COR-L47 (cell line): ENCODE measurements at regions not wholly inside any gene's neighbourhood (a gene's known extent, or its start where the extent isn't known, plus 50 kb on each side); places are given as distances from the start of the nearest gene placed in this dataset.
"Not testable (repeated sequence)": the region's sequence is repeated elsewhere in the genome, so short reads cannot be mapped to it uniquely, and the experiment has no call there.

ENCODE experiments used
- DNase-seq: peaks from one replicate; lab custom pipeline; 2025; lab: John Stamatoyannopoulos, UW

DNA sequence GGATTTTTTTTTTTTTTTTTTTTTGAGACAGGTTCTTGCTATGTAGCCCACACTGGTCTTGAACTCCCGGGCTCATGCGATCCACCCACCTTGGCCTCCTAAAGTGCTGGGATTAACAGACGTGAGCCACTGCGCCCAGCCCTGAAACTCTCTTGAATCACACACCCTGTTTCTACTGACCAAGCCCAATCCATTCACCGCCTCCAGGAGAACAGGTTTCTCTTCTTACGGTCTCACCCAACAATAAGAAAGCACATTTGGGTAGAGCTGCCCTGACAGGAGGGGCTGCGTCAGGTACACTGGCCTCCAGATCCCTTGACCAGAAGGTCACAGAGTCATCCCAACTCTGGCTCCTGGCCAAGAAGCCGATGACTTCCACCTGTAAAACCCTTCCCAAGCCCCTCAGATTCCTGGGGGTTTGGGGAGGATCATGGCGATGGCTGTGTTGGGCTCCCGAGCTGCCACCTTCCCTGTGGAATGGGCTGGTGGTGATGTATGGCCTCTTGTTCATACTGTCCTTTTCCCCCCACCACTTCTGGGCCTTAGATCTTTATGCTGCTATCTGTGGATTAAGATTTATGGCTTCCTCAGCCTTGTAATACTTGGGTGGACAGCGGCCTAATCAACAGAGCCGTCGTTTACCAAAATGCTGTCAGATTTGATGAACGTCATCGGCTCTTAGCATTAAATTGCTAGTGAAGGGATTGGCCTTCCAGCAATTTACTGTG is 89.1 kb downstream of the KATNIP start:
- DNase-seq, result no peak

DNA sequence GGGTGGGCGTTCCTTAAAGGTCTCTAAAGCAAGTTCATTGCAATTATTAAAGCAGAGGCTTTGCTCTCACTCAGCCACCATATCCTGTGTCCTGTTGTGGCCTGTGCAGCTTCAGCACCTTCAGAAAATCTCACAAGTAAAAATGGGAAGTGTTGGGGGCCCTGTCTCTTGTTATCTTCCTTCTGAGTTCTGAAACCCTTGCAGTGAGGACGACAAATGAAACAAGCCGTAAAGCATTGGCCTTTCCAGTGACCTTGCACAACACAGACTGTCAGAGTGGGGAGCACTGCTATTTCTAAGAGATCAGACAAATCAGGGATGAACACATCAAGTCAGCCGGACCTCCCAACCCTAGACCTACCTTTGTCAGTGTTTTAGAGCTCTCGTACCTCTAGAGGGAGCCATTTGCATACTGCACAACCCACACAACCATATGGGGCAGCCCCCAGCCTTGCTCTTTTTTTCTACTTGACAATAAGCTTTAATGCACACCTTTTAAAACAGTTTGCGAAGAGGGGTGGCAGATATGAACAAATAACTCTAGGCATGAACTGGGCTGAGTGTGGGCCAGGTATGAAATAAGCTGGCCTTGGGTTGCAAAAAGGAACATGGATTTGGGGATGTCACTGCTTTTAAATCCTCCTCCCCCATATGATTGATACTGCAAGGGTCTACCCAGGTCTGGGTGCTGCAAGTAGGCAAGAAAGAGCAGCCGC is 89.8 kb downstream of the KATNIP start:
- peak; percentile 54 for DNase-seq

DNA sequence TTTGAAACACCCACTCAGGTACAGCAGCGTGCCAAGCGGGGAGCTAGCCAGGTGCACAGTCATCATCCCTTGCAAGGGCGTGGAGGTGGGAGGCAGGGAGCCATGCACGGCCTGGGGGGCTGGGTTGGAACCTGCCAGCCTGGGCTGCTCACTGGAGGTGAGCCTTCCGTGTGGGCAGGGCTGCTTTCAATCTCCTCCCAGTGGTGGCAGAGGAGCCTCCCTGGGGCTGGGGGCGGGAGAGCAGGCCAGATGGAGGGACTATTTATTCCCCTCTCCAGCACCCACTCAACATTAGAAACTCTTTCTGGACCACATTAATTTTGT is 90.3 kb downstream of the KATNIP start:
- DNase-seq, result peak; percentile 50

GRCh38 chr16:27641260-27641659 is 91.3 kb downstream of the KATNIP start:
- DNase-seq, result no peak

DNA sequence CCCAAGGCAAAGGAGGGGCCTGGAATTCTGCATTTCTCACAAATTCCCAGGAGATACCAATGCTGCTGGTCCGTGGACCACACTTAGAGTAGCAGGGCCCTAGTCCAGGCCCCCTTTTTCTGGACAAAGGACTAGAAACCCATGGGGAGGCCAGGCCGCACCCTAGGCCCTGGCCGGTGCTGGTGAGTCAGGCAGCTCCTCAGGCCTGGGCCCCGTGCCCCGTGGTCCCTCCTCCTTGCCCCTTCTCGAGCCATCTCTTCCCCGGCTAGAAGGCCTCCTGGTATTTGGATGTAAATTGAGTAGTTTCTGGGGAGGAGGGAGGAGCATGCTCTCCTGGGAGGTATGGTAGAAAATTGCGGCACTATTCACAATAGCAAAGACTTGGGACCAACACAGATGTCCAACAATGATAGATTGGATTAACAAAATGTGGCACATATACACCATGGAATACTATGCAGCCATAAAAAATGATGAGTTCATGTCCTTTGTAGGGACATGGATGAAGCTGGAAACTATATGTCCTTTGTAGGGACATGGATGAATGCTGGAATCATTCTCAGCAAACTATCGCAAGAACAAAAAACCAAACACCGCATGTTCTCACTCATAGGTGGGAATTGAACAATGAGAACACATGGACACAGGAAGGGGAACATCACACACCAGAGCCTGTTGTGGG is 91.9 kb downstream of the KATNIP start:
- DNase-seq, result not testable (repeated sequence)

- DNase-seq, result no peak
Measured at GRCh38 chr16:27642756-27643155, 92.8 kb downstream of the KATNIP start.

- no peak for DNase-seq
Measured at GRCh38 chr16:27644165-27644564, 94.2 kb downstream of the KATNIP start.

GRCh38 chr16:27645396-27645795 is 95.5 kb downstream of the KATNIP start:
- no peak for DNase-seq

GRCh38 chr16:27646806-27647205 is 96.9 kb downstream of the KATNIP start:
- no peak for DNase-seq

DNA sequence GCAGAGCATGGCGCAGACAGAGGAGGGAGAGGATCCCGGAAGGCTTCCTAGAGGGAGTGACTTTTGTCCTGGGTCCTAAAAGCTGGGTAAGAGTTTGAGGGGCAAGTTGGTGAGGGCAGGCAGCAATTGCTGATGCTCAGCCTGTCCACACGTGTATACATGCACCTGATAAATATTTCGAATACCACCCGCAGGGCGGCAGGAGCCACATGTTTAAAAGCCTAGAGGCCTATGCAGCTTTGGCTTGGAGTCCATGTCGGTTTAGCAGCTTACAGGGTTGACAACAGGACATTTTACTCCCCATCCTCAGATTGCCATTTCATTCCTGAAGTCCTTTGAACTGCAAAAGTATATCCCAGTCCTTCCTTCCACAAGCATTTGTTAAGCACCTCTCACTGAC is 99.1 kb downstream of the KATNIP start:
- DNase-seq, result no peak

DNA sequence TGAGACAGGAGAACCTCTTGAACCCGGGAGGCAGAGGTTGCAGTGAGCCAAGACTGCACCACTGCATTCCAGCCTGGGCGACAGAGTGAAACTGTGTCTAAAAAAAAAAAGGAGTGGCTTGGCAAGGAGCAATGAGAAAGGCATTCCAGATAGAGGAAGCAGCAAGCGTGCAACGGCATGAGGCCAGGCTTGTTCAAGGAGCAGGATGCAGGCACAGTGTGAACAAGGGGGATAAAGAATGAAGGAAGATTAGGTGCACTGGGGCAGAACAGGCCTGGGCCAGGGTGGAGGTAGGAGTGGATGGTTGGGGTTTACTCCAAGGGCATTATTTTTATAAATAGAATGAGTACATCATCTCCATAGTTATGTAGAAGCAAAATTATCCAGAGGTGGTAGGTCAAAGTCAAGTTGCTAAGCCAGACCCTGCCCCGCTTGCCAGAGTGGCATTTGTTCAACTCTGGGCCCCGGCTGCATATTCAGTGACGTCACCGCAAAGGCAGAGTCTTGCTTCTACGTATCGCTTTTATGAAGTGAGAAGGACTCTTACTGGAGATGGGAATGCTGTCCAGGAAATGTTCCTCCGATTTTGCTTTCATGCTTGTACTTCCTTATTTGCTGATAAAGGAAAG is 100.2 kb downstream of the KATNIP start:
- no peak for DNase-seq

GRCh38 chr16:27651301-27651700 is 101.4 kb downstream of the KATNIP start:
- DNase-seq, result no peak

- no peak for DNase-seq
Measured at GRCh38 chr16:27657811-27658210, 107.9 kb downstream of the KATNIP start.

- DNase-seq, result no peak
Measured at GRCh38 chr16:27660507-27660906, 110.6 kb downstream of the KATNIP start.

DNA sequence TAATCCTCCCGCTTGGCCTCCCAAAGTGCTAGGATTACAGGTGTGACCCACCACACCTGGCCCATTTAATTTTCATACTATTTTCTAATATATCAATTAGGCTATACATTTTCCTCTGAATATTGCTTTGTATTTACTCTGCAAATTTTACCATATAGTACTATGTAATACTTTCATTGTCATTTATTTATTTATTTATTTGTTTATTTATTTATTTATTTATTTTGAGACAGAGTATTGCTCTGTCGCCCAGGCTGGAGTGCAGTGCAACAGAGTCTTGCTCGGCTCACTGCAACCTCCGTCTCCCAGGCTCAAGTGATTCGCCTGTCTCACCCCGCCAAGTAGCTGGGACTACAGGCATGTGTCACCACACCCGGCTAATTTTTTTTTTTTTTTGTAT is 113.3 kb downstream of the KATNIP start:
- not testable (repeated sequence) for DNase-seq

- DNase-seq, result no peak
Measured at GRCh38 chr16:27665881-27666280, 115.9 kb downstream of the KATNIP start.

DNA sequence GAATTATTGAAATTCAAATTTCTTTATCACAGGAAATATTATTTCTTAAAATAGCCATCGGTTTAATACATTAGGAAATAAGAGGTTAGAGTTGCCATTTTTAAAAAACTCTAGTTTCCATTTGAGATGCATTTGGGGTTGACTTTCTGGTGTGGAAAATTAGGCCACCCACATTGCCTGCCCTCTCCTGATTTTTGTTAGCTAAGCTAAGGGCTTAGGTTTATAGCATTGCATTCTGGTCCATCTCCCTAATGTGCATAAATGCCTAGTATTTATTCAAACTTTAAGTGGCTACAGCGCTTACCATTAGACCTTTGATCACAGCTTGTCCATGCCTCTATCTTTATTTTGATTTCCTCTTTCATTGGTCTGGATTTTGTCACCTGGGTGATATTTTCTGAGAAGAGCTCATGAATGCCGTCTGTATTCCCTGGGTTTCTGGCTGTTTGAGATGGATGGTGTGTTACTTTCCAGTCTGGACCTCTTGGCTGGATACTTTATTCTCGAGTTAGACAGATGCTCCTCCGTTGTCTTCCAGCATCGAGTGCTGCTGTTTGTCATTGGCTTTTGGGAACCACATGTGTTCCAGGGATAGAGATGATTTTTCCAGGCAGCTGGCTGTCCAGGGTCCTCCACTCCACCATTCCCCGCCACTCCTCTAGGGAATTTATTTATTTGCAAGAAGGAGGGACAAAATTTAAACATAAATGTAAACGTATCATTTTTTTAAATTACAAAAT is 120.3 kb downstream of the KATNIP start:
- no peak for DNase-seq

GRCh38 chr16:27671410-27671809 is 121.5 kb downstream of the KATNIP start:
- DNase-seq, result no peak

DNA sequence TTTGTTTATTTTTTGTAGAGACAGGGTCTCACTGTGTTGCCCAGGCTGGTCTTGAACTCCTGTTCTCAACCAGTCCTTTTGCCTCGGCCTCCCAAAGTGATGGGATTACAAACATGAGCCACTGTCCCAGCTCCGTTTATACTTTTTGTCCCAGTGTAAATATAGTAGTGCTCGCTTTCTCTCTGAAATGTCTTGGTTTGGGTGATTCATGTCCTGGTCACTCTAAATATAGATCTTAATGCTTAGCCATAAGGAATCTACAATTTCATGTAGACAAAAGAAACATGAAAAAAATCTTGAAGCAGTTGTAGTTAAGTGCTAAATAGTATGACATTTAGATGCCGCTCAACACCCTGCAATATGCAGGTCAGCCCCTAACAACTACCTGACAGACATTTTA is 126.9 kb downstream of the KATNIP start:
- no peak for DNase-seq

DNA sequence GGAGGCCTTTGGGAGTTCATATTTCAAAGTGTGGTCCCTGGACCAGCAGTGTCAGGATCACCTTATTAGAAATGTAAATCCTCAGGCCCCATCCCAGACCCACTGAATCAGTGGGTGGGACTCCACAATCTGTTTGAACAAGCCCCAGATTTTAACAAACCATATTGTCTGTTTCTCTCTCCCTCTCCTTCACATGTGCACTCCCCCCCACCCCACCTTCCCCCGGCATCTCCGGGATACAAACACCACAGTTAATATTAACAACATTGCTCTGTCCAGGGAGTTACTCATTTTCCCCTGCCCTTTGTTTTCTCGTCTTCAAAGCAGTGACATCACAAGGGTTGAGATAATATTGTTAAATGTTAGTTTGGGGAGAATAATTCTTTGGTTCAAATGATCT is 127.3 kb downstream of the KATNIP start:
- DNase-seq, result no peak

GRCh38 chr16:27678955-27679354 is 129.0 kb downstream of the KATNIP start:
- no peak for DNase-seq

- peak; percentile 72 for DNase-seq
Measured at GRCh38 chr16:27679899-27680298, 130.0 kb downstream of the KATNIP start.
